Gastrocnemius medialis (tissue), 4 donors: ENCODE measurements at regions not wholly inside any gene's neighbourhood (a gene's known extent, or its start where the extent isn't known, plus 50 kb on each side); places are given as distances from the start of the nearest gene placed in this dataset.
"Not testable (repeated sequence)": the region's sequence is repeated elsewhere in the genome, so short reads cannot be mapped to it uniquely, and the experiment has no call there.

Experiments
- ATAC-seq, 2 donors: fragments of 150-250 bp; one replicate each; pipeline ENCODE4 v1.9.1; 2016
- DNase-seq, 2 donors: peaks; one replicate each; pipeline ENCODE4 v3.0.0-alpha.2; 2019
- H3K27ac ChIP-seq, 4 donors: fragments of 200-600 bp; sonication (generic); 1 replicate in 1 of 4; 2 replicates in 3 of 4; pipeline ENCODE4 v1.5.1; 2016 to 2018; ENCODE audit warnings: mild to moderate bottlenecking in 2 of 4, moderate library complexity in 1 of 4
- H3K27me3 ChIP-seq, 3 donors: fragments of 200-600 bp; sonication (generic) in 2 of 3; 1 replicate in 1 of 3; 2 replicates in 2 of 3; pipeline versions ENCODE4 v1.5.1 to v1.6.0; 2016 to 2019; ENCODE audit warnings: mild to moderate bottlenecking in 1 of 3, moderate library complexity in 1 of 3
- H3K36me3 ChIP-seq, 2 donors: fragments of 200-600 bp; sonication (generic) in 1 of 2; one replicate each; pipeline ENCODE4 v1.5.1; 2017 to 2018
- H3K4me1 ChIP-seq, 2 donors: fragments of 200-600 bp; sonication (generic) in 1 of 2; one replicate each; pipeline ENCODE4 v1.5.1; 2016 to 2017; ENCODE audit warnings: mild to moderate bottlenecking in 2 of 2
- H3K4me3 ChIP-seq, 4 donors: fragments of 200-600 bp; sonication (generic) in 3 of 4; 1 replicate in 1 of 4; 2 replicates in 3 of 4; pipeline ENCODE4 v1.5.1; 2016 to 2019; ENCODE audit warnings: mild to moderate bottlenecking in 2 of 4
- H3K9me3 ChIP-seq, 3 donors: fragments of 200-600 bp; sonication (generic) in 2 of 3; 1 replicate in 1 of 3; 2 replicates in 2 of 3; pipeline ENCODE4 v1.5.1; 2016 to 2019
- CTCF ChIP-seq, 5 experiments: fragments of 450-650 bp in 3 of 5; fragments of 200-600 bp in 2 of 5; sonication (generic) in 2 of 5; IDR thresholded peaks in 4 of 5; conservative IDR thresholded peaks in 1 of 5; 1 replicate in 4 of 5; 2 replicates in 1 of 5; pipeline ENCODE4 v1.5.1; 2016 to 2019; ENCODE audit warnings: antibody characterized with exemption in 5 of 5, mild to moderate bottlenecking in 3 of 5, moderate library complexity in 3 of 5
- POLR2A ChIP-seq, 2 donors: fragments of 450-650 bp; IDR thresholded peaks; one replicate each; pipeline ENCODE4 v1.6.1; 2017; ENCODE audit warnings: antibody characterized with exemption in 2 of 2, mild to moderate bottlenecking in 2 of 2, moderate library complexity in 2 of 2
- in situ Hi-C, 4 donors: fragments of 200-750 bp; cut with MboI; loops; one replicate each; pipeline versions ENCODE4 v1.15.0 to v1.8.0; 2017; ENCODE audit warnings: low sequenced_read_pairs in 4 of 4
- intact Hi-C: fragments of 100-400 bp; cut with DNase I; formaldehyde crosslinking; loops from one replicate; pipeline ENCODE4 v1.15.1; 2023; ENCODE audit warnings: low total_unique reads

- H3K4me1 ChIP-seq, result no peaks in the 10 kb centered on the region
- intact Hi-C loops, result no loop called here
- no peak for DNase-seq
- no peak overlapping the region for H3K27ac ChIP-seq
- no peak overlapping the region for H3K4me3 ChIP-seq
- no peaks in the 10 kb centered on the region for H3K9me3 ChIP-seq
- H3K27me3 ChIP-seq, result no peaks in the 10 kb centered on the region
- no peaks in the 10 kb centered on the region for H3K36me3 ChIP-seq
- ATAC-seq, result no peak
- in situ Hi-C loops, result no loop called here
- TF ChIP-seq POLR2A (IDR thresholded peaks at IDR 0.05), result no peak
- TF ChIP-seq CTCF (IDR thresholded peaks at IDR 0.05 in 4 of 5, conservative IDR thresholded peaks at IDR 0.05 in 1 of 5), result no peak
These were observed 1655.8 kb downstream of the REEP3 start for GRCh38 chr10:65176994-65177393.

GRCh38 chr10:65183236-65183635 is 1662.0 kb downstream of the REEP3 start:
- Histone ChIP-seq H3K27me3 (no peaks in the 10 kb centered on the region), H3K36me3 (no peaks in the 10 kb centered on the region), H3K4me1 (no peaks in the 10 kb centered on the region), H3K27ac (no peak overlapping the region), H3K4me3 (no peak overlapping the region), H3K9me3 (no peaks in the 10 kb centered on the region)
- TF ChIP-seq CTCF (IDR thresholded peaks at IDR 0.05 in 4 of 5, conservative IDR thresholded peaks at IDR 0.05 in 1 of 5) (no peak), POLR2A (IDR thresholded peaks at IDR 0.05) (no peak)
- ATAC-seq, result no peak
- intact Hi-C loops (no loop called here), in situ Hi-C loops (no loop called here)
- DNase-seq, result no peak

- intact Hi-C loops, H3K4me1 ChIP-seq, H3K27ac ChIP-seq, H3K9me3 ChIP-seq, DNase-seq, ATAC-seq, in situ Hi-C loops, H3K36me3 ChIP-seq, H3K27me3 ChIP-seq, H3K4me3 ChIP-seq: not testable (repeated sequence)
These were observed 1665.5 kb downstream of the REEP3 start for GRCh38 chr10:65186668-65187067.

- no peaks in the 10 kb centered on the region for H3K9me3 ChIP-seq
- no peak overlapping the region for H3K27ac ChIP-seq
- in situ Hi-C loops, result no loop called here
- no peaks in the 10 kb centered on the region for H3K4me1 ChIP-seq
- no peak overlapping the region for H3K4me3 ChIP-seq
- intact Hi-C loops, result no loop called here
- TF ChIP-seq CTCF (IDR thresholded peaks at IDR 0.05 in 4 of 5, conservative IDR thresholded peaks at IDR 0.05 in 1 of 5), result no peak
- TF ChIP-seq POLR2A (IDR thresholded peaks at IDR 0.05), result no peak
- DNase-seq, result no peak
- no peaks in the 10 kb centered on the region for H3K36me3 ChIP-seq
- no peak for ATAC-seq
- no peaks in the 10 kb centered on the region for H3K27me3 ChIP-seq
These were observed 1672.9 kb downstream of the REEP3 start for GRCh38 chr10:65194126-65194525.

- intact Hi-C loops (no loop called here), in situ Hi-C loops (no loop called here)
- Histone ChIP-seq H3K36me3 (no peaks in the 10 kb centered on the region), H3K4me3 (no peak overlapping the region), H3K27me3 (no peaks in the 10 kb centered on the region), H3K4me1 (no peaks in the 10 kb centered on the region), H3K27ac (no peak overlapping the region), H3K9me3 (no peaks in the 10 kb centered on the region)
- DNase-seq, result no peak
- ATAC-seq, result no peak
- TF ChIP-seq POLR2A (IDR thresholded peaks at IDR 0.05) (no peak), CTCF (IDR thresholded peaks at IDR 0.05 in 4 of 5, conservative IDR thresholded peaks at IDR 0.05 in 1 of 5) (no peak)
These were observed 1673.4 kb downstream of the REEP3 start for GRCh38 chr10:65194555-65194954.
